HG03139 (cell line): ENCODE measurements at regions not wholly inside any gene's neighbourhood (a gene's known extent, or its start where the extent isn't known, plus 50 kb on each side); places are given as distances from the start of the nearest gene placed in this dataset.

Experiments
- ATAC-seq: cut with Tn5 transposase; IDR thresholded peaks from one replicate; pipeline ENCODE4 v1.9.1; 2021; ENCODE audit not compliant: unreplicated experiment

DNA sequence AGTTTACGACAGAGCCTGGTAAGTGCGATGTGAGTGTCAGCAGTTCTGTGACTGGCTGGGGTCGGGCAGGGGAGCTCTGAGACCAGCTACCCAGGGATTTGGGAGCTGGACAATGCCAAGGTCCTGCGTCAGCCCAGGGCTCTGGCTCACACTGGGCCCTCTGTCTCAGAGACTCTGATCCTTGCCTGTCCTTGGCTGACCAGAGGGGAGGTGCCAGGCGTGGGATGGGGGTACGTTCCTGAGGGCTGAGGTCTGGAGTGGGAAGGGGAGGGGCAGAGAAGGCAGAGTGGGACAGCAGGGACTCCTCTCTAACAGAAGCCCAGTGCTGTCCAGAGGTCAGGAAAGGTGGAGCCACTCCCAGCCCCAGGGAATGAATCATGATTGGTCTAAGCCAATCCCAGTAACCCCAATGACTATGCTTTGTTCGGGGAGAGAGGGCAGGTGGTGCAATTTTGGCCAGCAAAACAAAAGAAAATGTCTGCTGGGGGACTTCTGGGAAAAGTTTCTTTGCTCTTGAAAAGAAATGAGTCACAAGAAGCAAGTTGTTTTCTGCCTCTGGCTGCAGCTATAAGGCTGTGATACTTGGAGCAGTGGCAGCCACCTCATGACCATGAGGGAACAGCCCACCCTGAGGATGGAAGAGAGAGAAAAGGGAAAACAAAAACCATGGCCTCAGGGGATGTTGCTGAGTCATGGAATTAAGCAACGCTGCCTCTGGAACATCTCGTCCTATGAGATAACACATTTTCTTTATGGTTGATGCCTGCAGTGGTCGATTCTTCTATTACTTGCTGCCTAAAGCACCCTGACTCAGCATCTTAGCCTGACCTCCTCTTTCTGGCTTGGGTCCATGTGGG lies 108.3 kb downstream of the CHST1 start:
- ATAC-seq = no peak

DNA sequence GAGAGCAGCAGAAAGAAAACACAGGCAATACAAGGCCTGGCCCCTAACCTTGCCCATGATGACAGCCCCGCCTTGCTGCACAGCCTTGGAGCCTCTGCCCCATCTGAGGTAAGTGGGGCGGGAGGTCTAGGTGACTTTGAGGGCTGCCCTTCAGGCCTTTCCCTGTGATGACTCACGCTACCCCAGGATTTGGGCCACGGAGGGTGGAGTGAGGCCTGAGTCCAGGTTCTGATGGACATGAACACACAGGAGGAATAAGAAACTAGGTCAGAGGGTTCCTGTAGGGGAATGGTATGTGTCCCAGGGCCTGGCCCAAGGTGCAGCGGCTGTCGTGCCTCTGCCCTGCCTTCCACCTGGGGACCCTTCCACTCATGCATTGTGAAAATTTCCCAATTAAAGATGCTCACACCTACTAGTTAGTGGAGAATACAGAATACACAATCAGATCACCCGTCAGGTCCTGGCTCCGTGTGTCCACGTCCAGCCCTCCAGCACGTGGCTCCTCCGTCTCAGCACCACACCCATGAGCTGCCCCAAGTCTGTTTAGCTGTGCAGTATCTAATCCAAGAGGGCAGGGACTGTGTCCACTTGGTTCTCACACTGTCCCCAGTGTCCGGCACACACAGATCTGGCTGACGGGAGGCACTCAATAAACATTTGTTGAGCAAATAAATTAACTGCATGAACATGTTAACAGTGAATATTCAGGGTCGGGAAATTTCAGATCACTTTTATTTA lies 111.0 kb downstream of the CHST1 start:
- ATAC-seq = no peak

DNA sequence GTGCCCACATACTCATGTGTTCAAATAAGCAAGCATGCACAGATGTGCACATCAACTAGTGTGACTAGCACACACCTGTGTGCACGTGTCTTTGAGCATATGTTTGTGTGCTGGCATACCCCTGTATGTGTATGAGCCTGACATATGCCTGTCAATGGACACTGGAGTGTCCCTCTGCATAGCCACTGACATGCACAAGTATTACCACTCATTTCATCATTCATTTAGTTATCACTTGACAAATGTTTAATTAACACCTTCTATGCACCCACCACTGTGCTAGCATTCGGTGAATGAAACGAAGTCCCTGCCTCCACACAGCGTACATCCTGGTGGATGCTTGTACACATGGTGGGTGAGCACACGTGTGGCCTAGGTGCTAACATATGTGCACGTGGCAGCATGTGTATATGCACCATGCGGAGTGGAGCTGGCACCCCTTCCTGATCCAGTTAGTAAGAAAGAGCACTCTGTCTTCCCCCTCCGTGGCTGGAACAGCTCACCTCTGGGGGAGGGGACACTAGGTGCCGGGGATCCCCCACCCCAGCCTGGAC lies 112.0 kb downstream of the CHST1 start:
- ATAC-seq = no peak

DNA sequence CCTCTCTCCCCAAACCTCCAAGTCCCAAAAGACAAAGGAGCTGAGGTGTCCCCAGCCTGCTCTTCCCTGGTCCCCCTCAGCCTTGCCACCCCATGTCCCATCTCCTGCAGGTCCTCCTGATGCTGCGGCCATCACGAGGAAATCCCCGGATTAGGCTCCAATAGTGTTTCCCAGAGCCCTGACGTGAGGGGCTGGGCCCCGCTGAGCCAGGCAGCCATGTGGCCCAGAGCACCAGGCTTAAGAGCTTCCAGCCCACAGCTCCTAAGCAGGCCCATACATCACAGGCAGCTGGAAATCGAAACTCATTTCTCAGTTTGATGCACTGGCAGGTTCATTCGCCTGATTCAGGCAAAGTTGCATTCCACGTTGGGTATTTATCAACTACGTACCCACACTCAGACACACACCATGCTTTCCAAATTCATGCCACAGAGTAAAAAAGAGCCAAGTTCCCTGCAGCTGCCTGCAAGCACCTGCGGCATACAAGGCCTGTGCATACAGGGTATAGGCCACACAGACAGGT lies 114.2 kb downstream of the CHST1 start:
- no peak for ATAC-seq

DNA sequence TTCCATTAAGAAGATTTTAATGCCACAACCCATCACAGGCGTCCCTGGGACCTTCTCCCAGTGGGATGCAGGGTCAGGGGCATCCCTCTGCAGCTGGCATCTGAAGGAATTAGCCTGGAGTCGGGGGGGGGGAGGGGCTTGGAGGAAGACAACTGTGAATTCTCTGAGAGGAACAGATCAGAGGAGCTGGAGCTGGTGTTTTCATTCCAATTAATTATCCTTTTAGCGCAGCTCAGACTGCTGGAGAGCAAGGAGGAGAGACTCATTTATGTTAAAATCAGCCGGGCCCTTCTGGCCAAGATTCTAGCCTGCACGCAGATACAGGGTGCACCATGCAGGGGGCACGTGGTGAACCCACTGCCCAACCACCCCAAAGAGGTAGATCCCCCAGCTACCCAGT lies 116.2 kb downstream of the CHST1 start:
- no peak for ATAC-seq

DNA sequence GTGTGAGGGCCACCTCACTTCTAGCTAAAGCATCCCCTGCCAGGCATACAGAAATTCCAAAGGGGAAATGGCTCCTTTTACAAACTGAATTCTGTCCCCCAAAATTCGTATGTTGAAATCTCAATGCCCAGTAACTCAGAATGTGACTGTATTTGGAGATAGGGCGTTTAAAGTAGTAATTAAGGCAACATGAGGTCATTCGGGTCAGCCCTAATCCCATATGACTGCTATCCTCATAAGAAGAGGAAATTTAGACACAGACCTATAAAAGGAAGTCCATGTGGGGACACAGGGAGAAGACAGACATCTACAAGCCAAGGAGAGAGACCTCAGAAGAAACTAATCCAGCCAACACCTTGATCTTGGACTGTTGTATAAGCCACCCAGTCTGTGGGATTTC lies 119.1 kb downstream of the CHST1 start:
- ATAC-seq = no peak

DNA sequence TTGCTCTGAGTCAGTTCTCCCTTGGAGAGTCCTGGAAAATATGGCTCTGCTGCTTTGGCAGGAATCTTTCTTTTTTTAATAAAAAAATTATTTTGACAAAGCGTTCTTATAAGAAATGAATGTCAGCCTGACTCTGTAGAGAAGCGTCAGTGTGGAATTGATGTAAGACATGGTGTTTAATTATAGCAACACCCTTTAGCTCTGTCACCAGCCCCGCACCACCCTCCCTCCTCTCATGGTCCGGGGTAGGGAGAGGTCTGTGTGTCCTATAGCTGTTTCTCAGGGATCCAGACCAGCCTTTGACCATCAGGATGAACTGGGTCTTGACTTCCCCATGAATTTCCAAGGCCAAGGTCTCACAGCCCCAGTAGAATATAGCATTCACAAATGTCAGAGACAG lies 120.6 kb downstream of the CHST1 start:
- ATAC-seq = no peak

DNA sequence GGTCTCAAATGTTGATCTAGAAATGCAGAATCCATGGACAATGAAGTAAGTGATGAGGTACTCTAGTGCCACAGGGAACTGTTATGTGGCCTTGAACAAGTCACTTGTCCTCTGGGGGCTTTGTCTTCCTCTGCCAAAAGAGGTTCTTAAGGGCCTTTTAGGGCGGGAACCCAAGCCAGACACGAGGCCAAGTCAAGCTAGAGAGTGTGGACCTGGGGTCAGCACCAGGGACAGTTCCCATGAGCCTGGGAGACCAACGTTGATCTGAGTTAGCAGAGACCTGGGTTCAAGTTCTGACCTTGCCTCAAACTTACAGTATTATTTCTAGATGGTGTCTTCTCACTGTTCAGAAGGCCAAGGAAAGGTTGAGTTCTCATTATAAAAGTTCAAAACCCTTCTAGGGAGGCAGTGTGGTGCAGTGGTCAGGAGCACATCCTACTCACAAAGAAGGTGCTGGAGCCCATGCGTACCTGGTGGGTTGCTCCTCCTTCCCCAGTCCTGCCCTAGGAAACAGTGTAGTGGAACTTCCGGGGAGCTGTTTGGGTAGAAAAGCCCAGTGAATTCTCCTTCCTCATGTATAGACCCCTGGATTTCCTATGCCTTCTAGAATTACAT lies 121.5 kb downstream of the CHST1 start:
- no peak for ATAC-seq

DNA sequence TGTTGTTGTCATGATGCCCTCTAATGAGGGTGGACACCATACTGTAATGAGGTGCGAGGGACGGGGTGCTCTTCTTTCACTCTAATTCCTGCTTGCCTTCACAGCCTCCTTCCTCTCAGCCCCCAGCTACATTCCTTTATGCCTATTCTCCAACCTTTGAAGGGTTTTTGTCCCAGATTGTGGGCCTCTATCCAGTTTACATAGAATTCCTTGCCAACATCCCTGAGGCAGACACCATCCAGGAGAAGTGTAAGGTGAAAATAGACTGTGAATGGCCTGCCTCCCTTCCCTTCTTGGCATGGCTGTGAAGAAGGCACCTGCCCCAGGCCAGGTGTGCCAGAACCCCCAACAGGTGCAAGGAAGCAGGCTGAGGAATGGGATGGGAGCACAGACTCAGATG lies 122.3 kb downstream of the CHST1 start:
- no peak for ATAC-seq

DNA sequence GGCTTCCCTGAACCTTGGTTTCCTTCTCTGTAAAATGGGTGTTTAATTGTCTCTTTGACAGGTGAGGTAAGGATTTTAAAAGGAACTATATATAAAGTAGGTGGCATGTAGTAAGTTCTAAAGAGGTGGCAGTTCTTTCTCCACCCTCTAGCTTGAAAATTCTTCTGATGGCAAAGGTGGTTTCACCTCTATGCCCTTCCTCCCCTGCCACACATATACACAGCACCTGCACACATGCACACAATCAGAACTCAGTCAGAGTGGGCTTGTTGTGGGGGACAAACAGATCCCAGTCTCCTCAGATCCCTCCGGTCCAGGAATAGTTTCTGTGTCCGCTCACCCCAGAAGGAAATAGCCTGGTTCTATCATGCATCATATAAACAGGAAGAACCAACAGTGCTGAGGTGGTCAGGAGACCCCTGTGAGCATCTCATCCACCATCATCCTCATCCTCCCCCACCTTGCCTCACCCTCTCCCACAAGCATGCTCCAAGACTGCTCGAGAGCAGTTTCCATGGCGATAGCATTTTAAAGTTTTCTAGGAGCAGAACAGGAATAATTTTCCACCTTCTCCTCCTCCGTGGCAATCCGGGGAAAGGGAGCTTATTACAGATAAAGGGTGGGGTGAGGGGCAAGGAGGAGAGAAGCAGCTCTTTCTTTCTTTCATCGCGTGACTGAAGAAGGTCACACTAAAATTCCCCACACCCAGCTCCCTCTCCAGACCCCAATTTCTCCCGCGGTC lies 123.6 kb downstream of the CHST1 start:
- no peak for ATAC-seq

DNA sequence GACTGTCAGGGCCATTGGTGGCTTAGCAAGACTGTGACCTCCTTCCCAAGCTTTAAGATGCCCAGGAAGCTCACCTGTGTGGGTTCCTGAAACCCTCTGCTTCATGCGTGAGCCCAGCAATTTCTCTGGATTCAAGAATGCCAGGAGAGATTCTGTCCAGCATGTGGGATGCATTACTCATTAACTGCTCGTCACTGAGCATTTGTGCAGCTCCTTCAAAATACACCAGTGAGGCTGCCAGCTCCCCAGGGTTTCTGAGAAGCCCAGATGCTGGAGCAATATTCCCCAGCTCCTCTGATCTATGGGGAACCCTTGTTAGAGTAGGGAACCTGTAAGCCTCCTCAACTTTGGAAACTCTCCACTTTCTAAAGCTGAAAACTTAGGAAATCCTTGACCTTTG lies 126.5 kb downstream of the CHST1 start:
- no peak for ATAC-seq

DNA sequence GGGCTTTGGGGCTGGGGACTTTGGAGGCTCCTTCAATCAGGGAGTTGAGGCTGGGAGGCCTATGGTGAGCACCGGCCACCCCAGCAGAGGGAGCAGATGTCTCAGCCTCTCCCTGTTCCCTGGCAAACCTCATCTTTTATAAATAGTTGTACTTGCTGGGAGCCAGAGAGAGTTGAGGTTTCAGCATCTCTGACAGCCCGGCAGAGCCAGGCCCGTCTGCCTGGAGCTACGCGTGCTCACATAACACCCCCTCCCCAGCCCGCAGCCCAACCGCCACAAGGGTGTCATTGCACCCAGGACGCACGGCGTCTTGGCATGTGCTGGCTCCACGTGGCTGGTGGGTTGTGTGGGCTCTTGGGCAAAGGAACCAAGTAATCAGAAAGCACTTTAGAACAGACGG lies 127.1 kb downstream of the CHST1 start:
- ATAC-seq = no peak

DNA sequence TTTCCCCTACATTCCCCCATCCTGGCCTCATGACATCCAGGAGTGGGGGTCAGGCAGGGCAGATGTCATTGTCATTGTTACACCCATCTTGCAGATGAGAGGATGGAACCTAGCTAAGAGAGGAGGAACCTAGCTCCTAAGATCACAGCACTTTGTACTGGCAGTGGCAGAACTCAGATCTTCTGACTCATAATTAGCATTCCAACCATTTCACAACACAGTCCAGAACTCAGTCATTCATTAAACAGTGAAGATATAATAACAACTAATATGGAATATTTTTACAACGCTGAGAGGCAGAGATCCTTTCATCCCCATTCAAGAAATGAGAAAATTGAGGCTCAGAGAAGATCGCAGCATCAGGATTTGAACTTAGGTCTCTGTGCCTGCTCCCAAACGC lies 127.8 kb downstream of the CHST1 start:
- ATAC-seq = no peak

DNA sequence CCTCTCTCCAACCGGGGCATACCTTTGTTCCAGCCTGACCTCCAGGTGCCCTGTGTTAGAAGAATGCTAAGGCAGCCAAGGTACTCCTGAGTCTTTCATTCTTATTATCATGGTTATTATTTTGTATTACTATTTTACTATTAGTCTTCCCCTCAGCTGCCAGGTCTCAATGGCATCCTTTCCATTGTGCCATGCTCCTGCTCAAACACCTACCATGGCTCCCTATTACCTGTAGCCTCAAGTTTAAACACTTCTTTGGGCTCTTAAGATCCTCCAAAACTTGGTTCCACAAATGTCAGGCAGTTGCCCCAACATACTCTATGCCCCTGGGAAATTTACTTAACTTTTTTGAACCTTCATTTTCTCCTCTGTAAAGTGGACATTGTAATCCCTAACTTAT lies 130.4 kb downstream of the CHST1 start:
- ATAC-seq = no peak

DNA sequence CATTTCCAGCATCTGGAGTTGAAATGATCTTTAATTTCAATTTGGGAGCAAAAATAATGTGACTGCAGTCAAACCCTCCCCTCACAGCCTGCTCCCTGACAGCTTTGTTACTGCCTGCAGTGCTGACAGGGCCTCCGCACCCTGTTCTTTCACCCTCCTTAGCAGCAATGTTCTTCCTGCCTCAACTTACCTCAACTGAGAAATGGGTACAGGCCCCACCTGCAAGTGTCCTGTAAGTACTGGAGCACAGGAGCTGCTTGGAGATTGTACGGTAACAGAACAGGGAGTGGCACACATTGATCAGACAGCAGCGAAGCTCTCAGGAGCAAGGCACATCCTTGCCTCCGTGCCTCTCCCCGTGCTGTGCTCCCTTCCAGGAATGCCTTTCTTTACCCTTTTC lies 131.3 kb downstream of the CHST1 start:
- no peak for ATAC-seq

DNA sequence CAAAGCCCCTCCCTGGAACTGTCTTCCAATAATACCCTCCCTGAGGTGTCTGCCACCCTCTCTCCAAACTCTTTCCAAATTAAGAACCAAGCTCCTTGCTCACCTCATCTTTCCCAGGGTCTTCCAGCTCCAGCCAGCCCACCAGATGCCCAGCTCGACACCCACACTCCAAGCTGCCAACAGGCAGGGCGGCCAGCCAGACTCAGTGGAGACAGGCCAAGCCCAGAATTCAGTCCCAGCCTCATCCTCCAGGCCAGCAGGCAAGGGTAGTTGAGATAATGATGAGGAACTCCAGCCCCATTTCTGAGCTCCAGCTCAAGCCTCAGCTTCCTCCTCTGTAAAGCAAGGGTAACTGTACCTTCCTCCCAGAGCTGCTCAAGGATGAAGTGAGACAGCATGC lies 132.9 kb downstream of the CHST1 start:
- ATAC-seq = no peak

DNA sequence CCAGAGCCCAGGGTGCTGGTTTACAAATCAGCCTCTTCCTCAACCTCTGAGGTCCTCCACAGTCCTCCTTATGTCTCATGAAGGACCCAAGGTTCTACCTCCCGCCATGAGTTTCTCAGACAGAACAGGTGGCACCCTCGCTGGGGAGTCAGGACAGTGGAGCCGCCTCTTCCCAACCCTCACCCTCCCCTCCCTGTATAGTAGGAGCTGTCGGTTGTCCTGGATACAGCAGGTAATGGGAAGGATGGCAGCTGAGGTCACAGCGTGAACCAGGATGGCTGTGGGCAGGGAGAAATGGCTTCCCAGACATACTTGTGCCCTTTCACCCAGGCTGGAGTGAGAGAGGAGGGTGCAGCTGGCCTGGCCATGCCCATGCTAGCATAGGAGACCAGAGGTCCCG lies 134.6 kb downstream of the CHST1 start:
- no peak for ATAC-seq

DNA sequence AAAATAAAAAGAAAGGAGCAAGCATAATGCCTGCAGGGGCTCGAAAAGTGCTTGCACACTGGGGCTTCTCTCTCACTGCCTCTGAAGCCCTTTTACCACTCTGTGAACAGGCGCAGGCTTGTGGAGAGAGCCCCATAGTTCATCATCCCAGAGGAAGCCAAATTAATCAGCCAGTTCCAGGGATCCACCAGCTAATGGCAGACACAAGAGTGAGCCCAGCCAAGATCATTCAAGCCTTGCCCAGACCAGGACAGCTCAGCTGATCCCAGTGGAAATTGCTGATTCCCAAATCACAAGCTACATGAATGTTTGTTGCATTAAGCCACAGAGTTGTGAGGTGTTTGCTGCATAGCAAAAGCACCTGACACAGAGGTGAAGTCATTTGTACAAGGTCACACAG lies 135.3 kb downstream of the CHST1 start:
- ATAC-seq = no peak

DNA sequence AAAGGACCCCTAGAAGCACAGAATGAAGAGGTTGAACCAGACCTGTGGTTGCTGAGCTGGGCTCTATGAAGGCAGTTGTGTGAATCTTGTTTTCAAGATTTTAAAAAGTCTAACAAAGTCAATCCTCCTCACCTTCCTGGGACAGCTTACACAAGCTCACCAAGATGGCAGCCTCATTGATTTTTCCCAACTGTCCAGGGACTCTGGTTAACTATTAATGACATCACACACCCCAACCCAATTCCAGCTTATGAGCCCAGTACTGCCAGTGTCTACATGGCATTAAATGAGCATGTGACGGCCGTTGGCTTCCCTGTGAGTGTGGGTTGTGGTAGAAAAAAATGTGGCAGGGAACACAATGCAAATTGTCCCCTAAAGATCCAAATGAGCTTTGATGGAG lies 137.0 kb downstream of the CHST1 start:
- ATAC-seq = no peak

DNA sequence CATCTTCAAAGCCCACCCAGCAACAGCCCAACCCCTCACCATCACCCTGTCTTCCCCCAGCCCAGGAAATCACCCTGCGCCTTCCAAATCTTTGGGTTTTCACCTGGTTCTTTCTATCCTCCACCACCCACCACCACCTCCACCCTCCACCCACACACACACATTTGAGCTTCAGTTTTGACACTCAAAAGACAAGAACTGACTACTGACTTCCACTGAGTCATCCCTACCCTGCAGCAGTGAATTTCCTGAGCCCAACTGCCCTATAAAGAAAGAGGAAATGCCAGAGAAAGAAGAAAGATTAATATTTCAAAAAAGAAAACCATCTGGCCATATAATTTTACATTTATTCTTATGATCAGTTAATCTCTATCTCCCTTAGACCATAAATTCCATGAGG lies 137.5 kb downstream of the CHST1 start:
- no peak for ATAC-seq

DNA sequence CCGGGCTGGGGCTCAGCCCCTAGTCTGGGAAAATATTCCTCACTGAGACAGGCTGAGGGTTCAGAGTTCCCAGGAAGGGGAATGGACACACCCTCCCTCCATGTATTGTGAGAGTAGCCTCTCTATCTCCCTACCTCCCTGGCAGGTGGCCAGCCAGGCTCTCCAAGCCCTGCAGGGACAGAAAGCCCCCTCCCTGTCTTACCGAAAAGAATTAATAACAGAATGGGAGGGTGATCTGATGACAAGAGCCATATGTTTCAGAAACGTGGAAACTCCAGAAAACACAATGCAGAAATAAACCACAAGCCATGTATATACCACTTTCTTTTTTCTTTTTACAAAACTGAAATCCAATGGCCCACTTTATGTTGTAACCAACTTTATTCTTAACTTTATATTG lies 140.0 kb downstream of the CHST1 start:
- no peak for ATAC-seq
